ENCODE measurements at regions not wholly inside any gene's neighbourhood (a gene's known extent, or its start where the extent isn't known, plus 50 kb on each side); places are given as distances from the start of the nearest gene placed in this dataset.

DNA sequence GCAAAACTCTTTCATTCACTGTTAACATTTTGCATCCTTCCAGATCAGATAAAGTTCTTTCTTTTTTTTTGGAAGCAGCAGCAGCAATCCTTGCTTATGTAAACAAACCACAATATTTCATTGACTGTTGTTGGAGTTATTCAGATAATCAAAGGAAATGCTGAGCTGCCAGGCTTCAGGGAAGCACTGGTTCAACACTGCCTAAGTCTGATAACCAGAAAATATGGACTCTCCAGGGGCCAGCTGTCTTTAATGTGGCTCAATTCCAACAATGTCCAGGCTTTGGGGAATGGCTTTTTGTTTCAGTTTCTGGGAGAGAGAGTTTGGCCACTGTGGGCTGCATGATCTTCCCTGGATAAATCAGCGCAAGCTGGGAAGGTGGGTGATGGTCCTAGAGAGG, 354.3 kb downstream of the AKAIN1 start:
- TF ChIP-seq POLR2A (IDR thresholded peaks at IDR 0.05; ENCODE audit: low read depth, low read length) (no peak), PAX5 (IDR thresholded peaks at IDR 0.05; ENCODE audit: insufficient read depth, low read length, severe bottlenecking) (no peak), POLR2AphosphoS5 (IDR thresholded peaks at IDR 0.05; ENCODE audit: low read depth, low read length) (no peak)

All from GM12891 (cell line).